ENCODE measurements at regions not wholly inside any gene's neighbourhood (a gene's known extent, or its start where the extent isn't known, plus 50 kb on each side); places are given as distances from the start of the nearest gene placed in this dataset.

DNA sequence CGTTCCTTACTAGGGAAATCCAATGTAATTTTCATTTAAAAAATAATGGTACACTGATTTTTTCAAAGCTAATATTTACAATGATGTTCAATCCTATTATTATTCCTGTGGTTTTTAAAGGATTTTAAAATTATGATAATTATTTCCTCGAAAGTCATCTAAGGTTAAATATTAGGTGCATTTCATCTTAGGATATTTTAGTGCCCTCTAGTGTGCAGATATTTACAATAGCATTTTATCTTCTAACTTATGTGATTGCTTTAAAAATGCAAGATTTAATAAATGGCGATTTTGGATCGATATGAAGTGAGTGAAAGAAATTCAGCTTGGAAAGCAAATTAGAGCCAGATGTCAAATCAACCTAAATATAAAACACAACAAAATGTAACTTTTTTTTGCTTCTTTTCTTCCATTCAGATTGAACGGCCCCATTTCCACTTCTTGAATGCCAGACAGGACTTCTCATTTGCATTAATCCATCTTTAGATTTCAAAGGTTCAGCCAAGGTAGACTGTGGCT lies 293.5 kb downstream of the SLC6A15 start:
- POLR2A ChIA-PET: no interaction called here
- Histone ChIP-seq H3K27ac (ENCODE audit: low read length in 2 of 2) (no peak overlapping the region), H3K79me2 (ENCODE audit: control insufficient read depth, insufficient read depth, low read length) (no peaks in the 10 kb centered on the region), H3K27me3 (replicated peaks in 1 of 4; ENCODE audit: control extremely low read depth in 1 of 4, control insufficient read depth in 3 of 4, insufficient read depth in 4 of 4, low read length in 3 of 4) (no peaks in the 10 kb centered on the region), H4K20me1 (ENCODE audit: control insufficient read depth, insufficient read depth, low read length, poor library complexity, severe bottlenecking) (no peaks in the 10 kb centered on the region), H2AFZ (ENCODE audit: insufficient read depth, low read depth, low read length, poor library complexity, severe bottlenecking) (no peak overlapping the region), H3K9me3 (ENCODE audit: control extremely low read depth in 1 of 3, control insufficient read depth in 2 of 3, insufficient read depth in 1 of 3, low read length in 2 of 3) (no peaks in the 10 kb centered on the region), H3K4me1 (ENCODE audit: control insufficient read depth in 2 of 2, insufficient read depth in 2 of 2, low read length in 2 of 2) (no peaks in the 10 kb centered on the region), H3K4me3 (ENCODE audit: control extremely low read depth in 1 of 5, extremely low read depth in 1 of 5, insufficient read depth in 1 of 5, low read depth in 2 of 5, low read length in 4 of 5) (no peak overlapping the region), H3K36me3 (replicated peaks in 1 of 2; ENCODE audit: control extremely low read depth in 1 of 2, control insufficient read depth in 1 of 2, extremely low read depth in 1 of 2, insufficient read depth in 2 of 2, low read length in 1 of 2) (no peaks in the 10 kb centered on the region), H3K4me2 (replicated peaks; ENCODE audit: low read depth, low read length, poor library complexity, severe bottlenecking) (no peak overlapping the region), H3K9ac (ENCODE audit: low read length) (no peak overlapping the region)
- TF ChIP-seq, protein P1, sequence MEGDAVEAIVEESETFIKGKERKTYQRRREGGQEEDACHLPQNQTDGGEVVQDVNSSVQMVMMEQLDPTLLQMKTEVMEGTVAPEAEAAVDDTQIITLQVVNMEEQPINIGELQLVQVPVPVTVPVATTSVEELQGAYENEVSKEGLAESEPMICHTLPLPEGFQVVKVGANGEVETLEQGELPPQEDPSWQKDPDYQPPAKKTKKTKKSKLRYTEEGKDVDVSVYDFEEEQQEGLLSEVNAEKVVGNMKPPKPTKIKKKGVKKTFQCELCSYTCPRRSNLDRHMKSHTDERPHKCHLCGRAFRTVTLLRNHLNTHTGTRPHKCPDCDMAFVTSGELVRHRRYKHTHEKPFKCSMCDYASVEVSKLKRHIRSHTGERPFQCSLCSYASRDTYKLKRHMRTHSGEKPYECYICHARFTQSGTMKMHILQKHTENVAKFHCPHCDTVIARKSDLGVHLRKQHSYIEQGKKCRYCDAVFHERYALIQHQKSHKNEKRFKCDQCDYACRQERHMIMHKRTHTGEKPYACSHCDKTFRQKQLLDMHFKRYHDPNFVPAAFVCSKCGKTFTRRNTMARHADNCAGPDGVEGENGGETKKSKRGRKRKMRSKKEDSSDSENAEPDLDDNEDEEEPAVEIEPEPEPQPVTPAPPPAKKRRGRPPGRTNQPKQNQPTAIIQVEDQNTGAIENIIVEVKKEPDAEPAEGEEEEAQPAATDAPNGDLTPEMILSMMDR (IDR thresholded peaks at IDR 0.05): no peak
- no peak for TF ChIP-seq EZH2 (IDR thresholded peaks at IDR 0.05; ENCODE audit: borderline replicate concordance, insufficient read depth, low read depth, low read length, poor library complexity, severe bottlenecking)
- Mint-ChIP-seq H3K4me1 (no peaks in the 10 kb centered on the region), H3K4me3 (no peak overlapping the region), H3K27ac (no peak overlapping the region), H3K9me3 (ENCODE audit: insufficient read depth) (no peaks in the 10 kb centered on the region), H3K27me3 (no peaks in the 10 kb centered on the region)
- CTCF ChIA-PET: no interaction called here
- DNase-seq (no peak), ATAC-seq (ENCODE audit: low read depth) (no peak)
- no CpG with 5 or more reads among the region's 5 CpGs for WGBS (ENCODE audit: insufficient coverage)
- intact Hi-C loops (cut with micrococcal nuclease): no loop called here

- TF ChIP-seq, protein P1 (IDR thresholded peaks at IDR 0.05): no peak
- no peak for TF ChIP-seq EZH2 (IDR thresholded peaks at IDR 0.05; ENCODE audit: borderline replicate concordance, insufficient read depth, low read depth, low read length, poor library complexity, severe bottlenecking)
- Histone ChIP-seq H3K27me3 (replicated peaks in 1 of 4; ENCODE audit: control extremely low read depth in 1 of 4, control insufficient read depth in 3 of 4, insufficient read depth in 4 of 4, low read length in 3 of 4) (no peaks in the 10 kb centered on the region), H4K20me1 (ENCODE audit: control insufficient read depth, insufficient read depth, low read length, poor library complexity, severe bottlenecking) (no peaks in the 10 kb centered on the region), H3K9me3 (ENCODE audit: control extremely low read depth in 1 of 3, control insufficient read depth in 2 of 3, insufficient read depth in 1 of 3, low read length in 2 of 3) (no peaks in the 10 kb centered on the region), H3K4me1 (ENCODE audit: control insufficient read depth in 2 of 2, insufficient read depth in 2 of 2, low read length in 2 of 2) (no peaks in the 10 kb centered on the region), H3K36me3 (replicated peaks in 1 of 2; ENCODE audit: control extremely low read depth in 1 of 2, control insufficient read depth in 1 of 2, extremely low read depth in 1 of 2, insufficient read depth in 2 of 2, low read length in 1 of 2) (no peaks in the 10 kb centered on the region), H3K4me2 (replicated peaks; ENCODE audit: low read depth, low read length, poor library complexity, severe bottlenecking) (no peak overlapping the region), H2AFZ (ENCODE audit: insufficient read depth, low read depth, low read length, poor library complexity, severe bottlenecking) (no peak overlapping the region), H3K27ac (ENCODE audit: low read length in 2 of 2) (no peak overlapping the region), H3K4me3 (ENCODE audit: control extremely low read depth in 1 of 5, extremely low read depth in 1 of 5, insufficient read depth in 1 of 5, low read depth in 2 of 5, low read length in 4 of 5) (no peak overlapping the region), H3K79me2 (ENCODE audit: control insufficient read depth, insufficient read depth, low read length) (no peaks in the 10 kb centered on the region), H3K9ac (ENCODE audit: low read length) (no peak overlapping the region)
- no CpG with 5 or more reads among the region's 1 CpG for WGBS (ENCODE audit: insufficient coverage)
- ChIA-PET POLR2A (no interaction called here), CTCF (no interaction called here)
- Mint-ChIP-seq H3K4me1 (no peaks in the 10 kb centered on the region), H3K9me3 (ENCODE audit: insufficient read depth) (no peaks in the 10 kb centered on the region), H3K27ac (no peak overlapping the region), H3K4me3 (no peak overlapping the region), H3K27me3 (no peaks in the 10 kb centered on the region)
- ATAC-seq (ENCODE audit: low read depth) (no peak), DNase-seq (no peak)
- intact Hi-C loops (cut with micrococcal nuclease): no loop called here
Observed at GRCh38 chr12:84607170-84607819, 305.3 kb downstream of the SLC6A15 start.

Measured in B cell (primary cell).